CD4-positive, CD25-positive, alpha-beta regulatory T cell (primary cell): ENCODE measurements at regions not wholly inside any gene's neighbourhood (a gene's known extent, or its start where the extent isn't known, plus 50 kb on each side); places are given as distances from the start of the nearest gene placed in this dataset.

ENCODE experiments used
- ATAC-seq, 2 donors: fragments of 150-1000 bp; cut with Tn5 transposase; one replicate each; pipeline ENCODE4 v1.10.0; 2021; ENCODE audit warnings: low read depth in 2 of 2, moderate number of reproducible peaks in 2 of 2, moderate library complexity in 1 of 2
- DNase-seq, 3 donors: peaks; one replicate each; pipeline versions ENCODE4 v3.0.0 to v3.0.0-alpha.2; 2012 to 2022; ENCODE audit warnings: mixed read lengths in 1 of 3
- H3K27ac ChIP-seq: one replicate; pipeline ENCODE4 v1.7.0; 2013; ENCODE audit warnings: mild to moderate bottlenecking, low read length; ENCODE audit not compliant: insufficient read depth, poor library complexity, severe bottlenecking
- H3K27me3 ChIP-seq: one replicate; pipeline ENCODE4 v1.7.0; 2013; ENCODE audit warnings: low read length; ENCODE audit not compliant: control insufficient read depth, insufficient read depth
- H3K36me3 ChIP-seq: one replicate; pipeline ENCODE4 v1.7.0; 2013; ENCODE audit warnings: mild to moderate bottlenecking, low read length, moderate library complexity; ENCODE audit not compliant: control insufficient read depth, insufficient read depth
- H3K4me1 ChIP-seq: 2 replicates; pipeline ENCODE4 v1.7.0; 2013; ENCODE audit warnings: mild to moderate bottlenecking, low read length; ENCODE audit not compliant: insufficient read depth, control insufficient read depth, poor library complexity, severe bottlenecking
- H3K4me3 ChIP-seq: one replicate; pipeline ENCODE4 v1.7.0; 2013; ENCODE audit warnings: low read depth, mild to moderate bottlenecking, low read length, moderate library complexity
- H3K9me3 ChIP-seq, 2 experiments: 1 replicate in 1 of 2; 2 replicates in 1 of 2; pipeline ENCODE4 v1.7.0; 2013; ENCODE audit warnings: low read length in 2 of 2, mild to moderate bottlenecking in 1 of 2, moderate library complexity in 1 of 2; ENCODE audit not compliant: control insufficient read depth in 2 of 2
- H3K27ac Mint-ChIP-seq, 3 donors: one replicate each; pipeline ENCODE4 v1.8.0; 2020 to 2022; ENCODE audit warnings: mild to moderate bottlenecking in 3 of 3, mixed read lengths in 3 of 3, moderate library complexity in 2 of 3
- H3K27me3 Mint-ChIP-seq: one replicate; pipeline ENCODE4 v1.8.0; 2022; ENCODE audit warnings: mild to moderate bottlenecking, mixed read lengths
- H3K36me3 Mint-ChIP-seq: one replicate; pipeline ENCODE4 v1.8.0; 2020; ENCODE audit warnings: mixed read lengths
- H3K4me1 Mint-ChIP-seq, 4 donors: one replicate each; pipeline ENCODE4 v1.8.0; 2020 to 2022; ENCODE audit warnings: mixed read lengths in 4 of 4, mild to moderate bottlenecking in 1 of 4
- H3K4me3 Mint-ChIP-seq, 4 donors: one replicate each; pipeline ENCODE4 v1.8.0; 2020 to 2022; ENCODE audit warnings: mild to moderate bottlenecking in 4 of 4, mixed read lengths in 4 of 4, moderate library complexity in 3 of 4
- H3K9me3 Mint-ChIP-seq, 7 donors: one replicate each; pipeline ENCODE4 v1.8.0; 2020 to 2022; ENCODE audit warnings: mixed read lengths in 7 of 7, mild to moderate bottlenecking in 3 of 7, moderate library complexity in 2 of 7

DNA sequence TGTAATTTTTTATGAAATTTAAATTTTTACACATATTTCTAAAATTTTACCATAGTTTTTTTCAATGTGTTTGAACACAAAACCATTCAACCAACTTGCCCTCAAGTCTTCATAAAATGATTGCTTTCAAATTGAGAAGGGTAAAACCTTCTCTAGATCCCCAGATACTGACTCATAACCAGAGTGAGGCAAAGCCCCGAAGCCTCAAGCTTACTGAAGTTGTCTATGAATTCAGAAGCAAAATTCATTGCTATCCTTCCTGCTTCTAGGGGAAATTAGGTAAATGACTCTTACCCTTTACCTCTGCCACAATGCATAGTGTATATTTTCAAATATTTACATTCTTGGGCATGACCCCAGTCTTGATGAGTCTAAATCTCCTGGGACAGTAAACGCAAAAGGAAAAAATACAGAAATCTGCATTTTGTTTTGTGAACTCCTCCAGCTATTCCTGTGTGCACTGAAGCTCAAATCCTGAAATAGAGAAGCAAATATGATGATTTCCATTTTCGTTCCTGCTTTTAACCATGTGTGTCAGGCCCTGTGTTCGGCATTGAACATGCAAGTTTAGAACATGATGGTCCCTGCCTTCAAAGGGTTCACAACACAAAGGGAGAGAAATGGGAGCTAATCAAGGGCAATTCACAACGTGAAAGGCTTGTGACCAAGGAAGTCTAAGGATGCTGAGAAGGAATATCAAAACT lies 246.3 kb downstream of the SUCLG1 start:
- ATAC-seq (no peak), DNase-seq (no peak)
- Histone ChIP-seq H3K4me1 (no peaks in the 10 kb centered on the region), H3K27ac (no peak overlapping the region), H3K27me3 (peaks cover 4% of the 10 kb centered on the region), H3K4me3 (no peak overlapping the region), H3K36me3 (no peaks in the 10 kb centered on the region), H3K9me3 (no peaks in the 10 kb centered on the region)
- Mint-ChIP-seq H3K9me3 (peaks cover 0 to 3% (median 0%) of the 10 kb centered on the region in 7 donors), H3K4me3 (no peak overlapping the region), H3K27ac (no peak overlapping the region), H3K4me1 (no peaks in the 10 kb centered on the region), H3K27me3 (peaks cover 25% of the 10 kb centered on the region), H3K36me3 (no peaks in the 10 kb centered on the region)

DNA sequence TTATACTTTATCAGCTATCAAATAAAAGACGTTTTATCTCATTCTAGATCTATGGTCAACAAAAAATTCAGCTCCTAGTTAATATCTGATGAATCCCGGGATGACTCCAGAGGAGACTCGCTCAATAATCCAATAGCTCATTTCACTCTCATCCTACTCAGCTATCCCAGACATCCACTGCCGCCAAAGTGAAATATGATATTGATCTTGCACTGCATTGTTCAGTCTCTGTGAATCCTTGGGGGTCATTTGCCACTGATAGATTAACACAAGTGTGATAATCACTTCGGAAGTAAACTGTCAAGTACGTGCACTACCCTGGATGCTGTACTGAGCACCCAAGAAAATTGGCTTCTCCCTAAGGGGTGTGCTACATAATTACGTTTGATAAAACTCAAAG lies 249.1 kb downstream of the SUCLG1 start:
- Histone ChIP-seq H3K4me1 (no peaks in the 10 kb centered on the region), H3K27ac (no peak overlapping the region), H3K27me3 (peaks cover 7% of the 10 kb centered on the region), H3K36me3 (no peaks in the 10 kb centered on the region), H3K9me3 (no peaks in the 10 kb centered on the region), H3K4me3 (no peak overlapping the region)
- Mint-ChIP-seq H3K9me3 (peaks cover 0 to 2% (median 0%) of the 10 kb centered on the region in 7 donors), H3K36me3 (no peaks in the 10 kb centered on the region), H3K27ac (no peak overlapping the region), H3K27me3 (peaks cover 15% of the 10 kb centered on the region), H3K4me1 (no peaks in the 10 kb centered on the region), H3K4me3 (no peak overlapping the region)
- no peak for DNase-seq
- no peak for ATAC-seq

DNA sequence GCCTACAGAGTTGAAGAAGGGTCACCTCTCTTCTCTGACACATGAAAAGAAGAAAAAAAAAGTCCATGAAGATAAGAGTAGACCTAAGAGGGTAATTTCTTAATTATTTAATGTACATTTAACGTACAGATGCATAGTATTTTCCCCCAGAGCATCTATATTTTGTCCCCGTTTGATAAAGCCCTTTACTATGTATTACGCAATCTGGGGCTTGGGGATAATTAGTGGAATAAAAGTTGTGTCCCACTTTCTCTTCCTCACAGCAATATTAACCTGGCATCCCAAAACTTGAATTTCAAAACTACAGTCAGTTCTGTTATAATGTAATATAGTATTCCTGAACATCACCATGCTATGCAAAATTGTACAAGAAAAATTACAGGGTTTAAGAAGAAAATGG lies 254.1 kb downstream of the SUCLG1 start:
- no peaks in the 10 kb centered on the region for H3K9me3 ChIP-seq
- no peak for DNase-seq
- H3K27ac ChIP-seq: no peak overlapping the region
- Mint-ChIP-seq H3K9me3 (peaks cover 0 to 2% (median 0%) of the 10 kb centered on the region in 7 donors), H3K36me3 (no peaks in the 10 kb centered on the region), H3K27ac (no peak overlapping the region), H3K4me3 (no peak overlapping the region), H3K27me3 (peaks cover 6% of the 10 kb centered on the region), H3K4me1 (no peaks in the 10 kb centered on the region)
- H3K36me3 ChIP-seq: no peaks in the 10 kb centered on the region
- no peaks in the 10 kb centered on the region for H3K4me1 ChIP-seq
- ATAC-seq: no peak
- no peak overlapping the region for H3K4me3 ChIP-seq
- H3K27me3 ChIP-seq: peaks cover 3% of the 10 kb centered on the region

DNA sequence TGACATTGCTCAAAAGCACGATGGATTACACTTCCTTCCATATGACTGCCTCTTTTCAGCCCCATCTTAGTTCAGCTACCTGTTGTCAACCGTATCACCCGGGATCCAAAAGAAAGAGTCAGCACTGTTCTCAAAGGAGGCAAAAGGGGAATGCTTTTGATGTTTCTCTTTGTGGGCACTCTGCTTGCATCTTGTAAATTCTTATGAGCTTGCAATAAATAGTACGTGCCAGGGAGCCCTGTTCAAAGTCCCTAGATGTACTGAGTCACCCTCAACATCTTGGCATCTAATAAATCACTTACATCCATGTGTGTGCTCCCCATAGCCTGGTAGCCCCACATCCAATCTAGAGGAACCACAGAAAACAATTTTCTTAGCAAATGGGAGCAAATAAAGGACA lies 256.9 kb downstream of the SUCLG1 start:
- H3K27me3 Mint-ChIP-seq: peaks cover 14% of the 10 kb centered on the region
- H3K27ac ChIP-seq: no peak overlapping the region
- H3K4me3 Mint-ChIP-seq: no peak overlapping the region
- H3K27ac Mint-ChIP-seq: no peak overlapping the region
- H3K27me3 ChIP-seq: peaks cover 3% of the 10 kb centered on the region
- no peaks in the 10 kb centered on the region for H3K36me3 ChIP-seq
- DNase-seq (no peak), ATAC-seq (no peak)
- H3K4me3 ChIP-seq: no peak overlapping the region
- H3K4me1 ChIP-seq: no peaks in the 10 kb centered on the region
- H3K36me3 Mint-ChIP-seq: no peaks in the 10 kb centered on the region
- H3K4me1 Mint-ChIP-seq: no peaks in the 10 kb centered on the region
- H3K9me3 Mint-ChIP-seq: peaks cover 0 to 2% (median 0%) of the 10 kb centered on the region in 7 donors
- H3K9me3 ChIP-seq: no peaks in the 10 kb centered on the region

DNA sequence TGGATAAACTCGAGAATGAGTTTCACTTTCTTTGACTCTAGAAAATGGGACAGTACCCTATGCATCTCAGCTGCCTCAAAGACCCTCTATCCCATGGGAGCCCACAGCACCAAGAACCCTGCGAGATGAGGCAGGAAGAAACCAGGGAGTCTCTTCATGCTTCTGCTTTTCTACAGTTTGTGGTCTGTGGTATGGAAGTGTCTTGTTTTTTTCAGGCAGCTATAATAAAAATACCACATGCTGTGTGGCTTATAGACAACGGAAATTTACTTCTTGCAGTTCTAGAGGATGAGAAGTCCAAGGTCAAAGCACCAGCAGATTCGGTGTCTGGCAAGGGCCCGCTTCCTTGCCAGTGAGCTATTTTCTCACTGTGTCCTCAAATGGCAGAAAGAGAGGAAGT lies 257.9 kb downstream of the SUCLG1 start:
- Histone ChIP-seq H3K27me3 (peaks cover 3% of the 10 kb centered on the region), H3K9me3 (no peaks in the 10 kb centered on the region), H3K4me1 (no peaks in the 10 kb centered on the region), H3K36me3 (no peaks in the 10 kb centered on the region), H3K27ac (no peak overlapping the region), H3K4me3 (no peak overlapping the region)
- Mint-ChIP-seq H3K36me3 (no peaks in the 10 kb centered on the region), H3K4me3 (no peak overlapping the region), H3K4me1 (no peaks in the 10 kb centered on the region), H3K27ac (no peak overlapping the region), H3K27me3 (peaks cover 14% of the 10 kb centered on the region), H3K9me3 (peaks cover 0 to 2% (median 0%) of the 10 kb centered on the region in 7 donors)
- no peak for DNase-seq
- ATAC-seq: no peak

DNA sequence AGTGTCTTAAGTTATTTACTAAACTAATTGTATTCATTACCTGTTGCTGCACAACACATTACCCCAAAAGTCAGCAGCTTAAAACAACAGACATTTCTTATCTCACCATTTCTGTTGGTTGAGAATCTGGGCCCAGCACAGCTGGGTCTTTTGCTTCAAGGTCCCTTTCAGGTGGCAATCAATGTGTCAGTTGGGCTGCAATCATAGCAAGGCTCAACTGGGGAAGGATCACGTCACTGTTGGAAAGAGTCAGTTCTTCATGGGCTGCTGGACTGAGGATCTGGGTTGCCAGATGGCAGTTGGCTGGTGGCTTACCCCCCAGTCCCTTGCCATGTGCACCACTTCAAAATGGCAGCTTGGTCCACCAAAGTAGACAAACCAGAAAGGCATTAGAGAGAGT lies 261.2 kb downstream of the SUCLG1 start:
- no peak overlapping the region for H3K27ac ChIP-seq
- H3K9me3 Mint-ChIP-seq: peaks cover 0 to 2% (median 0%) of the 10 kb centered on the region in 7 donors
- no peaks in the 10 kb centered on the region for H3K4me1 ChIP-seq
- H3K4me3 ChIP-seq: no peak overlapping the region
- H3K4me3 Mint-ChIP-seq: no peak overlapping the region
- ATAC-seq: no peak
- no peaks in the 10 kb centered on the region for H3K27me3 ChIP-seq
- H3K36me3 ChIP-seq: no peaks in the 10 kb centered on the region
- DNase-seq: no peak
- H3K27ac Mint-ChIP-seq: no peak overlapping the region
- no peaks in the 10 kb centered on the region for H3K4me1 Mint-ChIP-seq
- H3K36me3 Mint-ChIP-seq: no peaks in the 10 kb centered on the region
- H3K27me3 Mint-ChIP-seq: peaks cover 14% of the 10 kb centered on the region
- H3K9me3 ChIP-seq: no peaks in the 10 kb centered on the region

DNA sequence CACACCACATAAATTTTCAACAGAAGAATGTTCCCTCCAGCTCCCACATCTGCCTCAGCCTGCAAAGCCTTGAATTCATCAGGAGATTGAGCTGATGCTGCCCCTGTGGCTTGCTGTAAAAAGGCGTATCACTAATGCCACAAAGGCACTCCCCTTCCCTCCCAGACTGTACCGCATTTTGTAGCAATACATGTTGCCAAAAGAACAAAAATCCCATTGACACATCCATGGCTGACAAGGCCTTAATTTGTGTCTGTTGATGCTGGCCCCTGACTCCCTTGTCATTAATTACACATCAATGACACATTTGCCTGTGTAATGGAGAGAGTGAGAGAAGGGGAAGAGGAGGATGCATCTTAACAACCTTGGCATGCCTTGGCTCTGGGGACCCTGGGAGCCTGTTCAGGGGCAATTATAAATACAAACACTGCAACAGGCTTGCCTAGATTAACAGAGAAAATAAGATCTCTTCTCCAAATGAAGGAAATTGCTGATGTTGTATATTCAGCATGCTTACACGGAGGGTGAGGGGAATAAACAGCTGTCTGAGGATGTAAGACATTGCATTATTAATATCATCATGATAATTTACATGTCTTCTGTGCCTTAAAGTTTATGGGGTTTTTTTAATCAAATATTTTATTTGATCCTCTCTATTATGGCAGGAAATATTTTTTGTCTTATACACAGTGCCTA lies 264.0 kb downstream of the SUCLG1 start:
- peaks cover 0 to 2% (median 0%) of the 10 kb centered on the region in 7 donors for H3K9me3 Mint-ChIP-seq
- no peak overlapping the region for H3K4me3 ChIP-seq
- ATAC-seq: no peak
- no peaks in the 10 kb centered on the region for H3K4me1 Mint-ChIP-seq
- no peaks in the 10 kb centered on the region for H3K4me1 ChIP-seq
- H3K4me3 Mint-ChIP-seq: no peak overlapping the region
- H3K27ac ChIP-seq: no peak overlapping the region
- peaks cover 7% of the 10 kb centered on the region for H3K27me3 Mint-ChIP-seq
- no peaks in the 10 kb centered on the region for H3K36me3 Mint-ChIP-seq
- H3K36me3 ChIP-seq: no peaks in the 10 kb centered on the region
- DNase-seq: no peak
- H3K27ac Mint-ChIP-seq: no peak overlapping the region
- no peaks in the 10 kb centered on the region for H3K9me3 ChIP-seq
- H3K27me3 ChIP-seq: no peaks in the 10 kb centered on the region

DNA sequence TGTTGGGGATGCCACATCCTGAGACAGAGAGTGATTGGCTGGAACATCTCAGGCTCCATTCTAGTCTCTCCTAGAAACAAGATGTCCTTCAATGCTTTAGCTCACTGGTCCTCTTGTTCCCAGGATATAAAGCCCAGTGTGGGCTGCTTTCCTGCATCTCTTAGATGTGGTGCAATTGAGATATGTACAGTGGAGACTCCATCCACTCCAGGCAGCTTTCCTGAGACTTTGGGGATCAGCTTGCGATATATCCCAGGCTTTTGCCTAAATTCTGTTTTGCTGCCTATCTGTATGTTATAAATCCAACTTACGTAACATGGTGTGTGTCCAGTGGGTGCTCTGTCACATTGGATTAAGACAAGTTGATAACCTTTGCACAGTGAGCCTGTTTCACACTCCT lies 264.9 kb downstream of the SUCLG1 start:
- Histone ChIP-seq H3K9me3 (no peaks in the 10 kb centered on the region), H3K4me1 (no peaks in the 10 kb centered on the region), H3K4me3 (no peak overlapping the region), H3K36me3 (no peaks in the 10 kb centered on the region), H3K27ac (no peak overlapping the region), H3K27me3 (no peaks in the 10 kb centered on the region)
- H3K27me3 Mint-ChIP-seq: peaks cover 7% of the 10 kb centered on the region
- no peak overlapping the region for H3K27ac Mint-ChIP-seq
- H3K9me3 Mint-ChIP-seq: peaks cover 0 to 2% (median 0%) of the 10 kb centered on the region in 7 donors
- ATAC-seq (no peak), DNase-seq (no peak)
- no peak overlapping the region for H3K4me3 Mint-ChIP-seq
- no peaks in the 10 kb centered on the region for H3K36me3 Mint-ChIP-seq
- H3K4me1 Mint-ChIP-seq: no peaks in the 10 kb centered on the region
